T-helper 22 cell (primary cell): ENCODE measurements at regions not wholly inside any gene's neighbourhood (a gene's known extent, or its start where the extent isn't known, plus 50 kb on each side); places are given as distances from the start of the nearest gene placed in this dataset.

Experiments used
- DNase-seq: peaks from one replicate; pipeline ENCODE4 v3.0.0-alpha.2; 2020; ENCODE audit warnings: low read depth

DNA sequence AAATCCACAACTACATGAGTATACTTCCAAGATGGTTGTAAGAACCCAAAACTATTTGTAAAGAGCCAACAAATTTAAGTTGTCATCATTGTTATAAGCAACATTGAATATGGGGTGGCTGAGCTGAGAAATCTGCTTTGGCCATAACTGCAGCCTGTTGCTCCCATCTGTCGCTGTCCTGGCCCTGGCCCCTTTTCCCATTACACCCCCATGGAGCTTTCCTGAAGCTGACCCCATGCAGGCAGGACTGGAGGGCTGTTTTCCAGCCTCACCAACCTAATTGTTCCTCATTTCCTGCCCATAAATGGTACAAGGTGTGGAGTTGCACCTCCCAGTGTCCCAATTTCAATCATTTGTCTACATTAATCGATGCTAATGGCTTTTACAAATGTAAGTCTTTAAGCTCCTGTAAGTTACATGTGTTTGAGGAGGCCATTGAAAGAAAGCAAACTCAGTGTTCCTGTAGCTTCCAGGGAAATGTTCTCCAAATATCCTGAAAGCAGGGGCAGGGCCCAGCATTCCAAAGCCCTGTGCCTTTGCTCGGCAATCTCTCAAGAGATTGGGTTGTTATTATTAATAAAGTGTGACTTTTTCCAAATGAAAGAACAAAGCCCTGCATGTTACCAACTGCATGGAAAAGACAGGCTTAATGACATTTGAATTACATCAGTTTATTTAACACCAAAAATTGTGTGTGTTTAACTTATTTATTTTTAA, 545.9 kb downstream of the PLPP3 start:
- DNase-seq = no peak

DNA sequence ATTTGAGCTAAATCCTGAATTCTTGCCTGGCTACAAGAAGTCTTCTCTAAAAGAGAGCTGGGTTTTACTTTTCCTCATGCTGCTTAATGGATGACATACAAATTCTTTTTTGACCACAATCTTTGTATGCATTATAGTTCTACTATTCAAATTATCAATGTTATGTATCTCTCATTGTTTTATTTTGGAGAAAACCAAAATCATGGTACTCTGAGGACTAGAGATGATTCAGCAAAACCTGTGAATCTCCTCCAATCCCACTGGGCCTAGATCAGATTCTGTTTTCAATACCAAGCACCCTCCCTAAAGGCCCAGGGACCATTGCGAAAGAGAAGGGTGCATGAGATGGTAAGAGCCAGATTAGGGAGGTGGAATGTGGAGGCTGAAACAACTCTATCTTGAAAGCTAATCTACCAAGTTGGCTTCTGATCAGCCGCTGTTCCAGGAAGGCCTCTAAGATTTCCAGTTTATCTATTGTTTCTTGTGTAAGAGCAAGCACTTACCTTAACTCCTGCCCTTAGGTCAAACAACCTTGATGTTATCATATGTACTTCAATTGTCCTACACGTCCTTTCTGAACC, 547.2 kb downstream of the PLPP3 start:
- DNase-seq = no peak

DNA sequence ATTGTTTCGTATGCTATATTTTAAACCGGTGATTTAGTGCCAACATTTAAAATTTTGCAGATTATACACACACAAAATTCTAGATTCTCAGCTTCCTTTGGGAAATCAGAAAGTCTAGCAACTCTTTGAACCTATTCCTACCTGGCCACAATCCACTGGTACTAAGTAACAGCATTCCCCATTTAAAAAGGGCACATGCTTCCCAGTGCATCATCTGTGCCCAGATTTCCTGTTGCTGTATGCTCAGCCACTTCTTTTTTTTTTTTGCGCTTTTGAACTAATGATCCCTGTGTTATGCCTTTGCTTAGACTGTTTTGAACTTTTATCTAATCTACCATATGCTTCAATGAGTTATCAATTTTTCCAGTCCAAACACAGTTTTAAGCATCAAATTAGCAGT, 548.4 kb downstream of the PLPP3 start:
- DNase-seq = no peak

DNA sequence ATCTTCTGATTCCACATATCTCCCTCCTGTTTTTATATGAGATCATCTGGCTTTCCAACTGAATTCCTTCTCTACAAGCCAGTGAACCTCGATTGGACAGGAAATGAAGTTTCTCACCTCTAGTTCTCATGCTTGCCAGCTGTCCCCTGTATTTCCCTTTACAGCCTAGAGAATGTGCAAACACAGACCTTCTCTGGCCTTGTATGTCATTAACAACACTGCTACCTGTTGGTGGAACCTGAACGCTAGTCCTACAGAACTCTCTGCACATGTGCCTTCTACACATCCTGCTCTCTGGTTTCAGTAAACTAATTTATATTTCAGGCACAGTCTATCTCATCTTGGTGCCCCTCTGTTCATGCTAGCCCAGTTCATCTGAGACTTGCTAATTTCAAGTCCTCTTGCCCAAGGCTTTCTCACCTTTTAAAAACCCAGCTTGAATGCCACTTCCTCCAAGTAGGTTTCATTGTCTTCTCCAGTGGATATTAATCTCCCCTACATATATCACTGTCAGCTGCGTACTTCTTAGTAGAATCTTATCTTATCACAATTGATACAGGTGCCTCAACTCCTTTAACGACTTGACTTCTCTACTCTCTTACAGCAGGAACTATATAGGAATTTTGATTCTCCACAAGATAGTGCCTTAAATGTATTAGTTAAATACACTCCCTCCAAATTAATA, 549.9 kb downstream of the PLPP3 start:
- DNase-seq = no peak

DNA sequence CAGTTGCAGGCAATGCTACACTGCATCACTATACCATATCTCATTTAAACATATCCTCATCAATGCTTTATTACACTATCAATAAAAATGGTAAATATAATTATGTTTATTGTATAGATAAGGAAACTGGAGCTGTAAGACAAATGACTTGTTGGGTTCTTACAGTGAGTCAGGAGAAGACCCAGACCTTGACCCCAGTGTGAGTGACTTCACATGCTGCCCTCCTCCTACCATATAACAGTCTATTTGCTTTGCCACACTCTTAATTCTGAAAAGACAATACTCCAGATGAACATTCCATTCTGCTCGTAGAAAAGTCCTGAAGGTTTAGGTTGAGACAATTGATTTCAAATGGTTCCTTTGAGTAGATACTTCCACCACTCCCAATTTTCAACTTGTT, 550.5 kb downstream of the PLPP3 start:
- no peak for DNase-seq

DNA sequence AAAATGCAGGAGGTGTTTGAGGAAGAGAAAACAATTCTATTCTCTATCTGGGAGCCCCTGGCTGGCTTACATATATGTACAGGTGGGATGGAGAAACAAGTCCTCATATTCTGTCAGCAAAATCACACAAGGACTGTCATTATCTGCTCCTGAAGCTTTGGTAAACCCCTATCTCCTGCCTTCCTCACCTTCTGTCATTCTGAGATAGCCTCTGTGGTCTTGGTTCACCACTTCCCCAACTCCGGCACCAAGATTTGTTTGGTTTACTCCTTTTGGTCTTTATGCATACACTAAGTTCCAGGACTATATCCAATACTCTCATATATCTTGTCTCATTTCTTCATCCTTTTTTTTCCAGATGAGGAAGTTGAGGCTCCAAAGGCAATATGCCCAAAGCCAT, 551.1 kb downstream of the PLPP3 start:
- no peak for DNase-seq

DNA sequence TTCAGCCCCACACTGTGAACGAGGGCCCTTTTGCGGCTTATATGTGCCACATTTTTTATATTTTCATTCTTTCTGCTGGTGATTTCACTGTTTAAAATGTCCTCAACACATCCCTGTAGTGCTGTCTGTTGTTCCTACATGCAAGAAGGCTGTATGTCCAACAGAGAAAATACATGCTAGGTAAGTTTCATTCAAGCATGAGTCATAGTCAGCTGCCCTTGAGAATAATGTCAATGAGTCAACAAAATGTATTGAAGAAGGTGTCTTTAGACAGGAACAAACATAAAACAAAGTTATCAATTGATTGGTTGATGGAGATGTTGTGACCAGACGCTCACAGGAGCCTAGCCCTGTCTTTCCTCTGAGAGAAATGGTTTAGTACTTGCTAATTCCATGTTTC, 553.4 kb downstream of the PLPP3 start:
- no peak for DNase-seq

DNA sequence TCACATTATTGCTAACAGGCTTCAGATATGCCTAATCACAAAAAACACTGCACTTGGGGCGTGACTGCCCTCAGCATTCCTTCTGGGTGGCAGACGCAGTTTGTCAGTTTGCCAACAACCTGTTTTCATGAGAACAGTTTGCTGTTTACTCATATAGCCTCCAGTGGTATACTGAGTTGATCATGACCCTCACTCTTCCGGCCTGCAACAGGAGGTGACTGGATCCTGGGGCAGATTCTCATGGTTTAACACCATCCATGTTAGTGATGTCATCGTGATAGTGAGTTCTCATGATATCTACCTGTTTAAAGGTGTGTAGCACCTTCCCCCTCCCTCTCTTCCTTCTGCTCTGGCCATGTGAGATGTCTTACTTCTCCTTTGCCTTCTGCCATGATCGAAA, 555.2 kb downstream of the PLPP3 start:
- DNase-seq = no peak

DNA sequence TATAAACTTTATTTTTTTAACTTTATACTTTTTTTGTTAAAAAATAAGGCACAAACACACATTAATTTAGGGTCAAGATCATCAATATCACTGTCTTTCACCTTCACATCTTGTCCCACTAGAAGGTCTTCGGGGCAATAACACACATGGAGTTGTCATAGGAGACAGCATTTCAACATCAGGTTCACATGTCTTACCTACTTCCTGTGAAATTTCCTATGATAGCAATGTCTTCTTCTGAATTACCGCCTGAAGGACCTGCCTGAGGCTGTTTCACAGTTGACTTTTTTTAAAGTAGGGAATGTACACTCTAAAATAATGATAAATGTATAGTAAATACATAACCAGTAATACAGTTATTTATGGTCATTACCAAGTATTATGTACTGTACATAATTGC, 559.4 kb downstream of the PLPP3 start:
- no peak for DNase-seq

DNA sequence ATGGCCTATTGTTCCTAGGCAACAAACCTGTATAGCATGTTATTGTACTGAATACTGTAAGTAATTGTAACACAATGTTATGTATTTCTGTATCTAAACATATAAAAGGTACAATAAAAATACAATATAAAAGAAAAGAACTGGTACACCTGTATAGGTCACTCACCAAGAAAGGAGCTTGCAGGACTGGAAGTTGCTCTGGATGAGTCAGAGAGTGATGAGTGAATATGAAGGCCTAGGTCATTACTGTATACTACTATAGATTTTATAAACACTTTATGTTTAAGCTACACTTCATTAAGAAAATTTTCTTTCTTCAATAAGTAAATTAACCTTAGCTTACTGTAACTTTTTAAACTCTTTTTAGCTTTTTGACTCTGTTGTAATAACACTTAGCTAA, 559.9 kb downstream of the PLPP3 start:
- no peak for DNase-seq

DNA sequence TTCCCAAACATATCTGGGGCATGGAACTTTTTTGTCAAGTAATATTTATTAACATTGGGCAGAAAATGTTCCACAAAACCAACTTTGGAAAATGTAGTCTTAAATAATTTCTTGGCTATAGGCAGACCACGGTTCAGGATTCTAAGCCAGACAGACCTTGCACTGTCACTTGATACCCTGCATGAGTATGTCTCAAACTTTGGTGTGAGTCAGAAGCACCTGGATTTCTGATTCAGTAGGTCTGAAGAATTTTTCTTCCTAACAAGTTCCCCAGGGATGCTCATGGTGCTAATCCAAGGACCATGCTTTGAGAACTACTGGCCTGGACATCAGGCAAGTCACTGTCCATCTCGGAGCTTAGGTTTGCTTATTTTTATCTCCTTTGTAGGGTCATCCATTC, 562.0 kb downstream of the PLPP3 start:
- DNase-seq = no peak

DNA sequence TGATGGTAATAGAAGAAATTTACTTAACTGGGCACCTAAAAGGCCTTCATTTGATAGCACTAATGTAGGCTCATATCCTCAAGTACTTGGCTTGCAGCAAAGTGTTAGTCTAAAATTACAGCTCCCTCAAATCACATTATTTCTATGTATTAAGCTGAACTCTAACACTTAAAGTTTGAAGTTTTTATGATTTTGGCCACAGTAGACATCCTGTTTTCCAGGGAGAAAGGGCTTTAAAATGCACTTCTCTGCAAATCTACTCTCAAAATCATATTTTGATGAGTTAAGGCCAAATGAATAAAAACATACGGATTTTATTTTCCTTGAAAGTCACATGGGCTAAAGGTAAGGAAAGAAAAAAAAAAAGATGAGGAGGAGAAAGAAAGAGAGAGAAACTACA, 575.5 kb downstream of the PLPP3 start:
- no peak for DNase-seq

DNA sequence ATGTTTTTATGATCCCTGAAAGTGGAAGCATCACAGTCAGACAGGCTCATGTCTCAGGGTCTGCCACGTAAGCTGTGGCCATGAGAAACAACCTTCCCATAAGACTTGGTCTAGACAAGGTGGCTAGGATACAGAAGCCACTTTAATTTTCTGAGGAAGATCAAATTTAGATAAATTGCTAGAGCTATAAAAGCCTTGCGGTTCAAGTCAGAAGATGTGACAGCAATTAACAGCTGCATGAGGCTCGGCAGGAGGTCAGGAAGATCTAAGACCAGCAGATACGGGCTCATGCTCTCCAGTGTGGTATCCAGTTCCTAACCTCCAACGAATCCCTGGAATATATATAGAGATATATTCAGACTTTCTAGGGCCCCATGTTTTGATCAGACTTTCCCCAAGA, 577.1 kb downstream of the PLPP3 start:
- DNase-seq = no peak

DNA sequence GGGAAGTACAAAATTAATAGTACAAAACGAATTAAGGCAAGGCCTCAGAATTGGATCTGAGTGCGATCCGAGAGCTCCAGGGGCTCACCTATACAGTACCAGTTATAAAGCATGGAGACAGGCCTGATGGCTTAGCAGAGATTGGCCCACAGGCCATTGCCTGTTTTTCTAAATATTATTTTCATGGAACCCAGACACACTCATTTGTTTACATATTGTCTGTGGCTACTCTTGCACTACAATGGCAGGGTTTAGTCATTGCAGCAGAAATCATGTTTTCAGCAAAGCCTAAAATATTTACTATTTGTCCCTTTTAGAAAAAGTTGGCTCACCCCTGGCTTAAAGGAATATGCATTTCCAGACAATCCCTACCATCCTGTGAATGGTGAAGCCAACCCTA, 578.9 kb downstream of the PLPP3 start:
- no peak for DNase-seq

DNA sequence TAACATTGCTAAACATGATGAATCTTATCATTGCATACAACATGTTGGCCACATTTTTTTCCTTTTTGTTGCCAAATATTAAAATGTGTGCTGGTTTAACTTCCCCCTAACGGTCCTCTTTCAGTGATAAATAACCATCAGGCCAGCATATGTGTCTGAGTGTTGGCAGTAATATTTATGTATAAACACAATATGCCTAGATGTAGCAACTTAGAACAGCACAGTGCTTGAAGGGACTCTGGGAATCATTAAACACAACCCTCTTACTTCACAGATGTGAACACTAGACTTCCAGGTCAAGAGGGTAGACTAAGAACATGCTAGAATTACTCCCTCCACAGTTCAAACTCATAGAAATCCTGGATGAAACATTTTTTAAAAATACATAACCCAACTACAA, 581.8 kb downstream of the PLPP3 start:
- no peak for DNase-seq

DNA sequence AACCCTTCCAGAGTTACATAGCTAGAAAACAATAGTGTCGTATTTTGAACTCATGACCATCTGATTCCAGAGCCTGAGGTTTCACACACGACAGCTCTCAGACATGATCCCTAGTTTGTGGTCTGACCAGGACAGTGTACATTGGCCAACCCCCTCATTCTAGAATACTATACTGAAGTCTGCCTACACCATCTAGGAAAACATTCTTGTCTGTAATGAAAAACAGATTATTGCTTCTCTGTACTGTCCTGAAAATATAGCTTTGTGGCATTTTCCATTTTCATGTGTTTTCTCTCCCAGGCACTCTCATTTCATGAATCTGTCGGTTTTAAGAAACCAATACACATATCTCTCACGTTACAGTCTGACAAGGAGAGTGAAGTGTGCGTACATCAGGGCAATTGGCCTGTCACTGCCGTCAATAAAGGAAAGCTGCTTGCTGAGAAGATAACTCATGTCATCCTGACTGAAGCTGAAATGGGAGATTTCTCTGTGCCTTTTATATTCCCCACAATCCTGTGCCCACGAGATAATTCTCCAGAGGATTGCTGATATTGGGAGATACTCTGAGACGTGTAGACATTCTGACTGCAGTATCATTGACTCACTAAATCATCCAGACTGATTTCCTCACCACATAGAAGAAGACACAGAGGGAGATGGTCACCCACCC, 585.6 kb downstream of the PLPP3 start:
- DNase-seq = no peak

DNA sequence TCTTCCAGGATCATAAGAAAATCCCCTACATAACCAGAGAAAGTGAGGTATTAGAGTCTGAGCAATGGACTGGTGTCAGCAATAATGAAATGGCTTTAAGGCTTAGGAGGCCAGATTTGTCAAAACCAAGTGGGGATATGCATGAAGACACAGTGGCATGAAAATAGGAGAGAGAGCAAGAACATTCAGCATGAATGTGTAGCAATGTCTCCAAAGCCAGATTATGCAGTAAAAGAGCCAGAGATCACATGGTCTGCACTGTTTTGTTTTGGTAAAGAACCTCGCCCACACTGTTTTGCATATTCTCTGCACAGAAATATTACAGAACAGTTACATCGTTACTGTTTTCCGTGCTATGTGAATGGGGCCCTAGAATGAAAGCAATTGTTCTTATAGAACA, 589.4 kb downstream of the PLPP3 start:
- DNase-seq = no peak

DNA sequence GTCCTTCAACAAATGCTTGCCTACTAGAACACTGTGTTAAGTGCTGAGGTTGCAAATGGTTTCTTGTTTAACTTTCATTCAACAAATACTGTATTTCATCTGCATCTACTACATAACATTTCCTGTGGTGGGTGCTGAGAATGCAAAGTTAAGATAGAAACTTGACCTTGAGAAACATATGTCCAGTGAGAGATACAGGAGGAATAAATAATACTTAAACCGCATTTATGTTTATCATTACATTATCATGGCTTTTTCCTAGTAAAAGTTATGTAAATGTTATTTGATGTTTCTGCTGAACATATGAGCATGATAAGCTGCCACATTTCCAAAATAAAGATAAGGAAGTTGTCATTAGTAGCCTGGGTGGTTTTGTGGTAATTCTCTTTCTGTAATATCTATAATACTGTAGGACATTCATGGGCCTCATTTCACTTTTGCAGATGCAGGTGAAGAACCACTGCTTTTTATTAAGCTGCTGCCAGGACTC, 590.4 kb downstream of the PLPP3 start:
- DNase-seq = no peak

DNA sequence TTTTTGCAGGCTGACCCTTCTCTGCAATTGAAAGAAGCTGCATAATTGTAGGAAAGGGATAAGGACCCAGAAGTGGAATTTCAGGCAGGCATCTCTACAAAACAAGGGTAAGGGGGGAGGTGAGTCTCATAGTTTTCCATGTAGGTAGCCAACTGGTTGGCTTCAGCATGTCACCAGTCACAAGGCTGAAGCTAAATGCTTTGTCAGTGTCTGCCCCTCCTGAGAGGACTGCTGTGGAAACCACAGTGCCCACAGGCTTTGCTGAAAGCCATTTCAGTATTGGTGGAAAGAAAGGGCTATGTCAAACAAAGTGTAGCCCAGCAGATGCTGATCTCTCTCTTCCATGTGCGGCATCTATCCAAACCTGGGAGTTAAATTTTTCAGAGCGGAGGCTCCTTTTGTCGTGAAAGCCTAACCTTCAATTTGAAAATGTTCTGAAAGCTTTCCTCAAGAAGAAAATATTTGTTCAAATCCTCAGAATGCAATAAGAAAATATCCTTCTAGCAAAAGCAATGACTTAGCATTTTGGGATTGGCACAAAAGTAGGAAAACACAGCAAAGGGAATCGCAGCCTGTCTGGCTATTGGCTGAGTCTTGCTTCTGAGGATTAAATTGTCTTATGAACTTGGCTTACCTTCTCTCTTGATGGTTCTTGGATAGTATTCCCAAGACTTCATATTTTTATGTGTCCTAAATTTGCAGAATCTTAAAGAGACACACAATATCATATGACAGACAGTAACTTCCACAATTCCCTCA, 591.7 kb downstream of the PLPP3 start:
- DNase-seq = no peak

DNA sequence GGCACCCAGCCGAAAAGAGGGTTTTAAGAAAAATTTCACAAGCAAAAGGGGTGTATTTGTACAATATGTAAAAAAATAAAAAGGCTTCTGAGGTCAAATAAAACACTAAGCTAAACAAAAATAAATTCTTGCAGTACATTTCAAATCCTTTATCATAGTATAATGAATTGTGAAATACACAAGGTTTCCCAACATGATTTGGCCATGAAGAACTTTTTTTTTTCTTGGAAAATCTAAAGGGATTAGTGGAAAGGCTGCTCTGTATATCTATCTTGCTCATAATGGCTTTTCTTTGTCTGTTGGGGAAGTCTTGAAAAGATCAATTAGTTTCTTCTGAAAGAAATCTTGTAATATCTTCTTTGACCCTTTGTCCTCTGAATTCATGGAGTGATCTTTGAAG, 593.4 kb downstream of the PLPP3 start:
- DNase-seq = no peak

DNA sequence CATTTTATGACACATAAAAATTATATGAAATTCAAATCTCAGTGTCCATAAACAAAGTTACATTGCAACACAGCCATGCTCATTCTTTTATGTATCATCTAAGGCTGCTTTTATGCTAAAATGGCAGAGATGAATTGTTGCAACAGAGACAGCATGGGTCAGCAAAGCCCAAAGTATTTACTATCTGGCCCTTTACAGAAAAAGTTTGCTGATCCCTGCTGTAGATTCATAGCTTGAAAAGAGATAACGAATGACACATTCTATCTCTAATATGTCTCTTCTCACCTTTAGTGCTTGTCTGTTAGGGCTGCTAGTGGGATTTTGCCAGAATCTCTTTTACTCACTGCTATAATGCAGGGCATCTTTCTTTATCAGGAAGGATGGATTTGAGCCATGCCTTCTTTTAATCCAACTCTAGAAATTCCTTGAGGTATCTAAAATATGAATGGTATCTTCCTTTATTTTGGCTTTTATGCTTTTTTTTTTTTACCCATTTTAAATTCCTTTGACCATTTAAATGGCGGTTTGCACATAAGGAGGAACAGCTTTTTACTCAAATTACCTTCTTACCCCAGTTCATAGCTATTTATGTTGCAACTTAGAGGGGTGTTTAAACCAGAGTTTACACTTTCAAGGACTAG, 598.2 kb downstream of the PLPP3 start:
- DNase-seq = no peak

DNA sequence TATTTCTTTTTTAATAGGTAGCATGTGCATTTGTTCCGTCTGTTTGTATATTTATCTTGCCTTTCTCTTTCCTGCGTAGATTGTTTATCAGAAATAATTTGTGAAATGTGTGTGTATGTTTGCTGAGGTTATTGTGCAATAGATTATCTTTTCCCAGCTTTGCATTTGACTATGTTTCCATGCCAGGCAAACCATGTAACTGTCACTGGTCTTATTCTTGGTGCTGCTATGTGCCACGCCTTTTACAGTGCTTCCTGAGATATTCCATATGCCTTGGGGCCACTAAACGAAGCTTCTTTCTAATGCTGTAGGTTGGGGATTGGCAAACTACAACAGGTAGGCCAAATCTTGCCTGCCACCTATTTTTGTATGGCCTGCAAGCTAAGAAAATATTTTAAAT, 598.8 kb downstream of the PLPP3 start:
- no peak for DNase-seq
